ENCODE measurements at regions not wholly inside any gene's neighbourhood (a gene's known extent, or its start where the extent isn't known, plus 50 kb on each side); places are given as distances from the start of the nearest gene placed in this dataset.

- Histone ChIP-seq H3K9me3 (ENCODE audit: control insufficient read depth, low read length) (no peaks in the 10 kb centered on the region), H3K27ac (ENCODE audit: low read length) (no peak overlapping the region), H3K27me3 (ENCODE audit: control insufficient read depth, insufficient read depth) (no peaks in the 10 kb centered on the region), H3K4me1 (ENCODE audit: control insufficient read depth, insufficient read depth, low read length) (no peaks in the 10 kb centered on the region), H3K4me3 (ENCODE audit: low read length) (no peak overlapping the region)
- intact Hi-C loops (cut with DNase I): no loop called here
- ATAC-seq (no peak), DNase-seq (no peak)
Observed at GRCh38 chr6:87897013-87897412, 150.6 kb upstream of the SPACA1 start.

DNA sequence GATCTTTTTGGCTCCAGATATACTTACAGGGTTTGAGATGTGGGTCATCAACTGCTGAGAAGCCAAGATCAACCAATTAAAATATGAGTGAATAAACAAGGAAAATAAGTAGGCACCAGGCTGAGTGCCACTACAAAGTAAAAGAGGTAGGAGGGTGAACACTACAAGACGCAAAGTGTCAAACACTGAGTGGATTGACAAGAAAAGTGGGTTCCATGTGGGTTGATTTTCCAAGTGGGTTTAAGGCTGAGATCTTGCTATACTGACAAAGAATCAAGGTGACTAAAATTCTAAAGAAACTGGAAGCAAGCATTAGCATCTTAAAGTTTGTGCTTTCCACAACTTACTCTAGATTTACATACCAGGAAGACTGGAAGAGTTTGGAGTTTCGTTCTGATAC lies 160.4 kb upstream of the SPACA1 start:
- 92% methylated on average over 2 of the region's 2 CpGs for WGBS
- Histone ChIP-seq H3K9me3 (ENCODE audit: control insufficient read depth, low read length) (no peaks in the 10 kb centered on the region), H3K4me3 (ENCODE audit: low read length) (no peak overlapping the region), H3K27me3 (ENCODE audit: control insufficient read depth, insufficient read depth) (no peaks in the 10 kb centered on the region), H3K4me1 (ENCODE audit: control insufficient read depth, insufficient read depth, low read length) (no peaks in the 10 kb centered on the region), H3K27ac (ENCODE audit: low read length) (no peak overlapping the region)
- DNase-seq (no peak), ATAC-seq (no peak)
- intact Hi-C loops (cut with DNase I): no loop called here

DNA sequence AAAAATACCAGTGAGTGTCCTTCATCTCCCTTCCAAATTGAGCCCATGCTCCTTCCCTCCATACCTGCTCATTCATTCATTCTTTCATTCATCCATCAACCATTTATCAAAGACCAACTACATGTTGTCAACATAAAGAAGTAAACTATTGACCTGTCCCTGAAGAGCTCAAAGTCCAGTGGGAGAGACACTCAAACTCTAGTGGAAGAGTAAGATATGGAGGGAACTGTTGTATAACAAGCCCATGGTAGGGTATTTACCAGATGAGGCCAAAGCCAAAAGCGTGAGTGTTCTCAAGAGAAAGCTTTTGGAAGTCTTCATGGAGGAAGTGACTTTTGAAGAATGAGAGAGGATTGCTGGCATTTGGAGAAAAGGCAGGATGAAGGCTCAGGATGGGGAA lies 163.4 kb upstream of the SPACA1 start:
- Histone ChIP-seq H3K4me1 (ENCODE audit: control insufficient read depth, insufficient read depth, low read length) (no peaks in the 10 kb centered on the region), H3K27me3 (ENCODE audit: control insufficient read depth, insufficient read depth) (peaks cover 3% of the 10 kb centered on the region), H3K4me3 (ENCODE audit: low read length) (no peak overlapping the region), H3K9me3 (ENCODE audit: control insufficient read depth, low read length) (no peaks in the 10 kb centered on the region), H3K27ac (ENCODE audit: low read length) (no peak overlapping the region)
- ATAC-seq (no peak), DNase-seq (no peak)
- intact Hi-C loops (cut with DNase I): no loop called here
- WGBS: 87% methylated on average over 1 of the region's 1 CpG

- H3K27ac ChIP-seq (ENCODE audit: low read length): no peak overlapping the region
- H3K9me3 ChIP-seq (ENCODE audit: control insufficient read depth, low read length): no peaks in the 10 kb centered on the region
- H3K4me3 ChIP-seq (ENCODE audit: low read length): no peak overlapping the region
- no peaks in the 10 kb centered on the region for H3K4me1 ChIP-seq (ENCODE audit: control insufficient read depth, insufficient read depth, low read length)
- WGBS: 64% methylated on average over 4 of the region's 4 CpGs
- DNase-seq (no peak), ATAC-seq (no peak)
- intact Hi-C loops (cut with DNase I): no loop called here
- peaks cover 5% of the 10 kb centered on the region for H3K27me3 ChIP-seq (ENCODE audit: control insufficient read depth, insufficient read depth)
Observed at GRCh38 chr6:87881342-87881895, 166.2 kb upstream of the SPACA1 start.

DNA sequence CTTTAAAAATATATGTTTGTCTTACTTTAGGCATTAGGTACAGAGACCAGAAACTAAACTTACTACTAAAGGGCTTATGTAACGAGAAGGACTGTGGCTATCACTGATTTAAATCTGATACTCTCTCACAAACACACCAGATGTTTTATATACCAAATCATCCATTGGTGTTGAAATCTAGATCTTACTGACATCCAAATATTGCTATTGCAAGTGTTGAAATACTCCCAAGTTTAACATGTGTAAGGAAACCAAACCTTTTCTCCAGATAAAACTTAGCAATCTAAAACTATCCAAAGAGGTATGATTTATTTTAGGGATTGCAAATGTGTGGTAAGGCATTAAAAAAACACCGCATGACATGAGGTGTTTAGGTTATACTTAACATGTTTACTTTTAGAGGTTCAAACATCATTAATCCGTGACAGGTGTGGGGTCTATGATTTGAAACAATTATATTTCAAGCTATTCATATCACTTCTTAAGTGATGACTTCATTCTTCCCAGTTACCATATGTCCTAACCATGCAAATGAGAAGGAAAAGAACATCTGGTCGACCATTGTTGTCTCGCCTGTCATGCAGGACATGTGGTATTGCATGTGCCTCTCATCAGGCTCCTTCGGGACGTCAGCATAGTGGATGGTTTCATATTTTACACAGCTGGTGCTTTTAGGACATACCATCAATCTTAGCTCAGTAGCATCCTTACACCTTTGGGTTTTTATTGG lies 168.3 kb upstream of the SPACA1 start:
- intact Hi-C loops (cut with DNase I): no loop called here
- H3K9me3 ChIP-seq (ENCODE audit: control insufficient read depth, low read length): no peaks in the 10 kb centered on the region
- no peak for ATAC-seq
- H3K4me3 ChIP-seq (ENCODE audit: low read length): no peak overlapping the region
- no peaks in the 10 kb centered on the region for H3K4me1 ChIP-seq (ENCODE audit: control insufficient read depth, insufficient read depth, low read length)
- WGBS: 66% methylated on average over 7 of the region's 7 CpGs
- no peak for DNase-seq
- peaks cover 5% of the 10 kb centered on the region for H3K27me3 ChIP-seq (ENCODE audit: control insufficient read depth, insufficient read depth)
- no peak overlapping the region for H3K27ac ChIP-seq (ENCODE audit: low read length)

DNA sequence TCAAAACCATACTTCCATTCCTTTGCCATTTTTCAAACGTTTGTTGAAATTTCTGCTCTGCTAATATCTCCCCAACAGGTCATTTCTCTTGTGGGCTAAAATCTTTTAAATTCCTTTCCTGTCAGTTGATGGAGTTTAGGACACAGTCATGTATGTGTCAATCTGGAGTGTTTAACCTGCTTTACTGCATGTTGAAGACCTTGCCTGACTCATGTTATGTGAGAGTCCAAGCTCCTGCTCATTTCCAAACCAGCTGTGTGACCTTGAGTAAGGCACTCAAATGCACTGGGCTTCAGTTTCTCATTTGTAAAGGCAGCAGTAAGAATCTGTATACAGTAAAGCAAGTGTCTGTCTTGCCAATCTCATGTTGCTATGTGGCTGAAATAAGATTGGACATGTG lies 171.9 kb upstream of the SPACA1 start:
- intact Hi-C loops (cut with DNase I): no loop called here
- Histone ChIP-seq H3K27me3 (ENCODE audit: control insufficient read depth, insufficient read depth) (peaks cover 5% of the 10 kb centered on the region), H3K4me1 (ENCODE audit: control insufficient read depth, insufficient read depth, low read length) (no peaks in the 10 kb centered on the region), H3K9me3 (ENCODE audit: control insufficient read depth, low read length) (no peaks in the 10 kb centered on the region), H3K4me3 (ENCODE audit: low read length) (no peak overlapping the region), H3K27ac (ENCODE audit: low read length) (no peak overlapping the region)
- ATAC-seq (no peak), DNase-seq (no peak)
- 59% methylated on average over 1 of the region's 1 CpG for WGBS

DNA sequence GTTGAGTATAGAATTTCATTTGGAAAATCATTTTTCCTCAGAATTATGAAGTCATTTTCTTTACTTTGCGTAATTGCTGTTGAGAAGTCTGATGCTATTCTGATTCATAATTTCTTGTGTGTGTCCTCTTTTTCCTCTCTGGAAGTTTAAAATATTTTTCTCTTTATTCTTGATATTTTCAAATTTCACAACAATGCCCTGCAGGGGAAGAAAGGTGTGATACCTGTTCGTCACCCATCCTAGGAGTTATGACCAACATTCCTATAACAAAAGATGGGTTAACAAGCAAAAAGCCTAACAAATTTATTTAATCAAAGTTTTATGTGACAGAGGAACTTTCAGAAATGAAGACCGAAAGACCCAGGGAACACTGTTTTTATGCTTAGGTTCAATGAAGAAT lies 171.5 kb upstream of the AKIRIN2 start:
- Histone ChIP-seq H3K27me3 (ENCODE audit: control insufficient read depth, insufficient read depth) (peaks cover 2% of the 10 kb centered on the region), H3K4me1 (ENCODE audit: control insufficient read depth, insufficient read depth, low read length) (no peaks in the 10 kb centered on the region), H3K4me3 (ENCODE audit: low read length) (no peak overlapping the region), H3K9me3 (ENCODE audit: control insufficient read depth, low read length) (no peaks in the 10 kb centered on the region), H3K27ac (ENCODE audit: low read length) (no peak overlapping the region)
- 85% methylated on average over 3 of the region's 3 CpGs for WGBS
- intact Hi-C loops (cut with DNase I): no loop called here
- DNase-seq: no peak
- no peak for ATAC-seq

DNA sequence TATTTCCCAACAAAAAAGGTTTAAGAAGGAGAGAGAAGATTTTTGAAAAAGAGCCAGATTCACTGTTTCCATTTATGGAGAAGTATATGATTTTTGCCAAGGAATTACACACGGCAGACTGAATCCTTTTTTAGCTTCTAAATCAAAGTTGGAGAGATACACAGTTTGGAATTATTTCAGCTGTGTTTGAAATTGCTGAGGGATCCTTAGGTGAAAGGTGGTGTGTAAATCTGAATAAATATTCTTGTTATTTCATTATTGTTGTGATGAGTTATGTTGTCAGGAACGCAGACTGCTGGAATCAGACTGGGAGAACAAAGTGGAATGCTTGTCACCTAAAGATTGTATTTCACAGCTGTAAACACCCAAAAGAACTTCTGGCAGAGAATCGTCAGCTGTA lies 168.5 kb upstream of the AKIRIN2 start:
- no peaks in the 10 kb centered on the region for H3K9me3 ChIP-seq (ENCODE audit: control insufficient read depth, low read length)
- no peak overlapping the region for H3K27ac ChIP-seq (ENCODE audit: low read length)
- H3K27me3 ChIP-seq (ENCODE audit: control insufficient read depth, insufficient read depth): no peaks in the 10 kb centered on the region
- H3K4me1 ChIP-seq (ENCODE audit: control insufficient read depth, insufficient read depth, low read length): no peaks in the 10 kb centered on the region
- H3K4me3 ChIP-seq (ENCODE audit: low read length): no peak overlapping the region
- intact Hi-C loops (cut with DNase I): no loop called here
- no peak for ATAC-seq
- 21% methylated on average over 3 of the region's 3 CpGs for WGBS
- no peak for DNase-seq

- Histone ChIP-seq H3K27ac (ENCODE audit: low read length) (no peak overlapping the region), H3K27me3 (ENCODE audit: control insufficient read depth, insufficient read depth) (no peaks in the 10 kb centered on the region), H3K9me3 (ENCODE audit: control insufficient read depth, low read length) (no peaks in the 10 kb centered on the region), H3K4me1 (ENCODE audit: control insufficient read depth, insufficient read depth, low read length) (no peaks in the 10 kb centered on the region), H3K4me3 (ENCODE audit: low read length) (no peak overlapping the region)
- DNase-seq: no peak
- 80% methylated on average over 7 of the region's 7 CpGs for WGBS
- no peak for ATAC-seq
- intact Hi-C loops (cut with DNase I): no loop called here
Observed at GRCh38 chr6:87869064-87869905, 167.3 kb upstream of the AKIRIN2 start.

DNA sequence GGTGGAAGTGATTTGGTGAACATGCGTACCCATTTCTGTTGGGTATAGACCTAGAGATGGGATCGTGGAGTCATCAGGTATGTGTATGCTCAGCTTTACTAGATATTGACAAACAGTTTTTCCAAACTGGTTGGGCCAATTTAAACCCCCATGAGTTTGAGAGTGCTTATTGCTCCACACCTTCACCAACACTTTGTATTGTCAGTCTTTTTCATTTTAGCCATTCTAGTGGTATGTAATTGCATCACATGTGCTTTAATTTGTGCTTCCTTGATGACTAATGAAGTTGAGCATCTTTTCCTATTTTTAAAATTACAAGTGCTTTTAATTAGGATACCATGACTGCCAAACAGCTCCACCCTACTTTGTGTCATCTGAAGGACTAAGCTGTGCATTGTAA lies 158.9 kb upstream of the AKIRIN2 start:
- Histone ChIP-seq H3K4me1 (ENCODE audit: control insufficient read depth, insufficient read depth, low read length) (no peaks in the 10 kb centered on the region), H3K9me3 (ENCODE audit: control insufficient read depth, low read length) (no peaks in the 10 kb centered on the region), H3K27me3 (ENCODE audit: control insufficient read depth, insufficient read depth) (no peaks in the 10 kb centered on the region), H3K4me3 (ENCODE audit: low read length) (no peak overlapping the region), H3K27ac (ENCODE audit: low read length) (no peak overlapping the region)
- 93% methylated on average over 2 of the region's 2 CpGs for WGBS
- DNase-seq (no peak), ATAC-seq (no peak)
- intact Hi-C loops (cut with DNase I): no loop called here

- Histone ChIP-seq H3K4me3 (ENCODE audit: low read length) (no peak overlapping the region), H3K27me3 (ENCODE audit: control insufficient read depth, insufficient read depth) (no peaks in the 10 kb centered on the region), H3K4me1 (ENCODE audit: control insufficient read depth, insufficient read depth, low read length) (no peaks in the 10 kb centered on the region), H3K27ac (ENCODE audit: low read length) (no peak overlapping the region), H3K9me3 (ENCODE audit: control insufficient read depth, low read length) (no peaks in the 10 kb centered on the region)
- intact Hi-C loops (cut with DNase I): no loop called here
- DNase-seq (no peak), ATAC-seq (no peak)
- 60% methylated on average over 1 of the region's 1 CpG for WGBS
Observed at GRCh38 chr6:87858440-87858839, 156.4 kb upstream of the AKIRIN2 start.
